GM18867 (cell line): ENCODE measurements at regions not wholly inside any gene's neighbourhood (a gene's known extent, or its start where the extent isn't known, plus 50 kb on each side); places are given as distances from the start of the nearest gene placed in this dataset.

Experiments
- ATAC-seq: cut with Tn5 transposase; IDR thresholded peaks from one replicate; pipeline ENCODE4 v1.9.1; 2021; ENCODE audit warnings: mild to moderate bottlenecking, moderate library complexity; ENCODE audit not compliant: unreplicated experiment

DNA sequence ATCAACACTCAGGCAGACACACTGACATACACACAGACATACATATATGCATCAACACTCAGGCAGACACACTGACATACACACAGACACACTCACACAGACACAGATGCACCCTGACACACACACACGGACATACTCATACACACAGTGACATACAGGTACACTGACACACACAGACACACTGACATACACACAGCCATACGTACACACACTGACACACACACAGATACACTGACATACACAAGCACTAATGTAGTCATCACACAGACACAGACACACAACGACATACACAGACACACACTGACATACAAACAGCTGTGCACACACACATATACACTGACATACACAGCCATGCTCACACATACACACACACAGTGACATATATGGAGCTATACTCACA is 131.0 kb upstream of the CSF3R start:
- ATAC-seq, result no peak

DNA sequence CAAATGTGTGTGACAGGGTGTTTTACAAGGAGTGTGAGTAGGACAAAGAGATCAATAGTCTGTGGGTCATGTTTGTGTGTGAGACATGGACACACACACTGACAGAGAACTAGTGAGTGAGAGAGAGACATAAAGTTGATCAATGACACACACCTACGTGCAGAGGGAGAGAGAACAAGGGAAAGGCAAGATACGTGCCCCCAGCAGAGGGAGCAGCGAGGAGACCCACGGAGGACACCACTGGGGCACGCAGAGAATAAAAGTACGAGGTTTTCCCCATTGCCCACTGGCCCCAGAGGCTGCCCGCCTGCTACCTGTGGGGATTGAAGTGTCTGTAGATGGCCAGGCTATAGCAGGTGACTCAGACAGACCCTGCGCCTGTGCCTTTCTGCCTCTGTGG is 130.2 kb upstream of the CSF3R start:
- no peak for ATAC-seq

DNA sequence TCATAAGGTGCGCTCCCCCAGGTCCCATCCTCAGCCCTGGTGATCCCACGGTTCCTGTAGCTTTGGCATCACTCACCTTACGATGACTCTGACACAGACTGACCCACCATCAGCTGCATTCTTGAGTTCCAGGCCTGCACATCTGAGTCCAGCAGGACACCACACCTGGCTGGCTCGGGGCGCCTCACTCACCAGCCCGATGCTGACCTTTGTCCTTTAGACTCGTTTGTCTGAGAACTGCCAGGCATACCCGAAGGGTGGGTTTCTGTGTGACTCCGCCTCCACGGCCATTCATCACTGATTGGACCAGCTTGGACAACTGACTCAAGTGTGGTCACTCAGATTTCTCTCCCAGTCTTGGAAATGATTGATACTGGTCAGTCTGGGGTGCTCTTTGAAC is 129.4 kb upstream of the CSF3R start:
- no peak for ATAC-seq

DNA sequence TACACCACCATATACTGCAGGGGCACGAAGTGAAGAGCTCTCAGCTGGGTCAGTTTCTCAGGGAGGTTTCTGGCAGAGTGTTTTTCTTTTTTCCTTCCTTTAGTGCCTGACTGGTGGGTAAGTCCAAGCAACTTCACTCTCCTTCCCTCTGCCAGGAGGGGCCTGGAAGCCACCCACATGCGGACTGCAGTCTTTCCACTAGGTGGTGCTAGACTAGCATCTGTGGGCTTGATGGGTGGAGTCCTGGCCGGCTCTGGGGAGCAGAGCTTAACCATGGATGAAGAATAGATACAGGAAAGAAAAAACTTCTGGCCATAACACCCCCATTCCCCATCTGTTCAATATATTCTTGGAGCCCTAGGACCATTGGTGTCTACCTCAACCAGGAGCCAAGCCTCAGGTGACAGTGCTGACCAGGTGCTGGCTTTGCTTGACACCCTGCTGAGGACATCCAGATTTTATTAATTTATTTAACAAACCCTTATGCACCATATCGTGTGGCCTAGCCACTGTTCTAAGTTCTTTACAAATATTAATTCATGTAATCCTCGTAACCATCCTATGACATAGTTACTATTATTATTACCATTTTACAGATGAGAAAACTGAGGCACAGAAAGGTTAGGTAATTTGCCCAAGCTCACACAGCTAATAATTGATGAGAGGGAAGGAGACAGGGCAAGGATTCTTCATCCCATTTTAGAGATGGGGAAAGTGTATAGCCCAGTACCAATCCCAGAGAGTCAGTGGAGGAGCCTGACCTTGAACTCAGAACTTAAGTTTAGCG is 126.7 kb upstream of the CSF3R start:
- no peak for ATAC-seq

DNA sequence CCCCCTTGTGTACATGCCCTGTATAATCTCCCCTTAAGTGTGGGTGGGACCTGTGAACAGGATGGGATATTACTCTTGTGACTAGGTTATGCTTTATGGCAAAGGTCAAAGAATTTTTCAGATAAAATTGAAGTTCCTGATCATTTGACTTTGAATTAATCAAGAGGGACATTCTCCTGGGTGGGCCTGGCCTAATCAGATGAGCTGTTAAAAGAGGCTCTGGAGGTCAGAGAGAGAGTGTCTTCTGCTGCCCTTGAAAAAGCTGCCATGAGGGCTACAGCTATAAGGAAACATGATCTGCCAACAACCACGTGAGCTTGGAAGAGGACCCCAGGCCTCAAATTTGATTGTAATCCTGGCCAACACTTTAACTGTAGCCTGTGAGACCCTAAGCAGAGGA is 125.6 kb upstream of the CSF3R start:
- no peak for ATAC-seq

DNA sequence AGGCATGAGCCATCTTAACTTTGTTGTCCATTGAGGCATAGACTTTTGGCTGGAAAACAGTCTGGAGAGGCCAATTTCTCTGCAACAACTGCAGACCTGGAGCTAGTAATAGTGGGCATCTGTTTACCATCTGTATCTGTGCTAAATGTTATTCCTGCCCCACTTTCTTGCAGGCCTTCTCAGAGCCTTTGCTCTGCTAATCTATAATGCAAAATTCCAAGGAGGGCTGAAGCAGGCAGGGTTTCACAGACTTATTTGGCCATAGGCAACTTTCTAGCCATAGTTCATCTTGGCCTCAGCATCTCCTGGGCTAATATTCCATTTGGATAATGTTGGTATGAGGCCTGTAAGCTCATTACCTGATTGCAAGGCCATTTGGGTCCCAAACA is 124.5 kb upstream of the CSF3R start:
- no peak for ATAC-seq

DNA sequence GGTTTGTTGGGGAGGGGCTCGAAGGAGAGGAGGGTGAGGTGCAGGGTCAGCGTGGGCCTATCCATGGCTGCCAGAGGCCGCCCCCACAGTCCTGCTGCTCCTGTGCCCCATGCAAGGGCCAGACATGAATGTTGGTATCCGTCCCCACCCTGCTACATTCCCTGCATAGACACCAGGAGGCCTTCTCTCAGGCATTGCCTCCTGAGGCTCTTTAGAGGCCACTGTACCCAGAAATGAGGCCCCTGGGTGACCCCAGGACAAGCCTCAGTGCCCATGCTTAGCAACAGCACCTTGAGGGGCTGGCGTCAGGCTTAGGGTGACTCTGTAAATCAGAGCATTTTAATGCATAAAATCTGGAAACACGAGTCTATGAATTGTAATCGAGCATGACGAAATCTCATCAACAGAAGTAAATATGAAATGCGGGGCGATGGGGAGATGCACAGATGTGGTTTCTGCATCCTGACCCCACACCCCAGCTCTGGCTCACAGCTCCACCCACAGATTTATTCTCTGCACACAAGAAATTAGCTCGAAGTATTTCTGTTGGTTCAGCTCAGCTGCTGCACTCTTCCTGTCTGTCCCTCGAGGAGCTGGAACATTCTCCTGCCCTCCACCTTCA is 124.0 kb upstream of the CSF3R start:
- ATAC-seq, result no peak

DNA sequence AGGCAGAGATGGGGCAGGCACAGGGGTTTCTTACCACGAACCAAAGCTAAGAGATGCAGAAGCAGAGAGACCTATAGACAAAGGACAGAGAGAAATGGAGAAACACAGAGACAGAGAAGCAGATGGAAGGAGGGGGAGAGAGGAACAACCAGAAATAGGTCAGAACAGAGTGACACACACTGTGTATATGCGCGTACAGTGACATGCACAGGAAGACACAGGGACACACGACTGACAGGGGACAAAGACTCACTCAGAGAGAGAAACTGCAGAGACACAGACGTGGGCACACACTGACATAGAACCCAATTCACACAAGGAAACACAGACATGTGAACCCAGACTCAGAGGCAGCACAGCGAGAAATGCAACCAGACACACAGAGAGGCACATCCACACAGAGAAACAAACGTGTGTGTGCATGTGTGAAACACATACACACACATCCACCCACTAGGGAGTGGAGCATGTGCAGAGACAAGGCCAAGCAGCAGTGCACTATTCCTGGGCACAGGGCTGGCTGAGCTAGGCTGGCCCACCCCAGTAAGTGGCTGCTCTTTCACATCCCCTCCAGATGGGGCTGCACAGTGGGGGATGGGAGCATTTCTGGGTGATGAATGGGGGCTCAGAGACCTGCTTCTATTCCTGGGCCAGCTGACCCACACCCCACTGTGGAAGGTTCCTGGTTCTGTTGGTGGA is 123.4 kb upstream of the CSF3R start:
- no peak for ATAC-seq

DNA sequence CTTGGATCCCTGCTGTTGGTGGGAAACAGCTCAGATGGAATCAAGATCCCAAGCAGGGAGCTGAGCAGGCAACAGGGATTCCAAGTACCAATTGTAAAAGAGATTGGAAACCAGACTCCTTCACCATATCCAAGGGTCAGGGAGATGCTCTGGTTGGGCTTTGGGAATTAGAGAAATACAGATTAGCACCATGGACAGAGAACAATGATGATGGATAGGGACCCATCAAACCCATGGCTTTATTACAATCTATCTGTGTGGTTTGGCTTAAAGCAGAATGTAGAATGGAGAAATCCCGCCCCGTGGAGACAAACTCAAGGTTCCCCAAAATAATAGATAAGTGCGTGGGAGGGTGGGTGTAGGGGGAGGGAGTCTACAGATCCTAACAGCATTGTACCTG is 120.7 kb upstream of the CSF3R start:
- no peak for ATAC-seq

DNA sequence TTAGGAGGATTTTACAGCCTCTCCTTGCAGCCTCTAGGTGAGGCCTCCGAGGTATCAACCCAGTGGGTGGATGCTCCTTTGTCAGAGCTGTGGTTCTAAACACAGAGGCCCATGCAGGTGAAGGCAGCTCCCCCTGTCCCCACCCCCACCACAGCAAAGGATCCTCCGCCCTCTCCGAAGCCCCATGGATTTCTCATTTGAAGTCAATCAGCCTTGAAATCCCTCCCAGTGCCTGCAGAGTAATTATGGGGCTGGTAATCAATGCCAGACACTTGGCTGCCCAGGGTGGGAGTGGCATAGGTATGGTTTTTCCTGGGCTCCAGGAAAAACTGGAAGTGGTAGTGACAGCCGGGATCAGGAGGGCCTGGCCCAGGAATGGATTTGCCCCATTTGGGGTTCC is 119.5 kb upstream of the CSF3R start:
- no peak for ATAC-seq

DNA sequence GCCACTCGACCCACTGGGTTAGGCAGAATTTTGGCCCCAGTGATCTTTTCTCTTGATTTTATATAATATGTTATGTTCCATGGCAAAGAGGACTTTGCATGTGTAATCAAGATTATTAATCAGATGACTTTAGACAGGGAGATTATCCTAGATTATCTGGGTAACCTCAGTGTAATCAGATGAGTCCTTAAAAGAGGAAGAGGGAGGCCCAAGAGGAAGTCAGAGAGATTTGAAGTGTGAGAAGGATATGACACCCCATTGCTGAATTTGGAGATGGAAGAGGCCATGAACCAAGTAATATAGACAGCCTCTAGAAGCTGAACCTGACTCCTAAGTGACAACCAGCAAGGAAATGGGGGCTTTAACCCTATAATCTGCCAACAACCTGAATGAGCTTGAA is 117.1 kb upstream of the CSF3R start:
- no peak for ATAC-seq

DNA sequence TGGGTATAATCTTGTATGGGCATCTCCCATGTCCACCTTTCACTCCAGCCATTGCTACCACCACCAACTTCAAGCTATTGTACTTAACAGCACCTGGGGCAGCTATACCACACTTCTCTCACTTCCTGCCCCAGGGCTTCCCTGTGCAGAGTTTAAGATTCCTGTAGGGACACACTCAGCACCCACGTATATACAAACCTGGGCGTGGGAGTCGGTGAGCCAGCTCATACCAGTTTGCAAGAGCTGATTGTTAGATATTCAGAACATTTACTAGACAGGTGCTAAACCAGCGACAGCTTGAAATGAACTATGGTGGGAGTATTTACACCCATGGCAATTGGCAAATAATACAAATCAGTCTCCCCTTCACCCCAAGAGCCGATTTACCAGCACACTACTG is 114.8 kb upstream of the CSF3R start:
- ATAC-seq, result no peak

DNA sequence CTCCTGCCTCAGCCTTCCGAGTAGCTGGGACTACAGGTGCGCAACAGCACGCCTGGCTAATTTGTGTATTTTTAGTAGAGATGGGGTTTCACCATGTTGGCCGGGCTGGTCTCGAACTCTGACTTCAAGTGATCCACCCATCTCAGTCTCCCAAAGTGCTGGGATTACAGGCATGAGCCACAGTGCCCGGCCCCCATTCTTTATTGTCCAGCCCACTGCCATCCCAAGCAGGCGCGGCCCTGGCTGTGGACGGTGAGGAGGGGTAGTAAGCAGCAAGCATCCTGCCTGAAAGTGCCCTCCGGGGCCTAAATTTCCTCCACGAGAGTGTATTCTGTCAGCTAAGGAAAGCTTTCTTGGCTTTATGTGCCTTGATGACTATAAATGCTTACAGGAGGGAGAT is 113.2 kb upstream of the CSF3R start:
- ATAC-seq, result no peak

DNA sequence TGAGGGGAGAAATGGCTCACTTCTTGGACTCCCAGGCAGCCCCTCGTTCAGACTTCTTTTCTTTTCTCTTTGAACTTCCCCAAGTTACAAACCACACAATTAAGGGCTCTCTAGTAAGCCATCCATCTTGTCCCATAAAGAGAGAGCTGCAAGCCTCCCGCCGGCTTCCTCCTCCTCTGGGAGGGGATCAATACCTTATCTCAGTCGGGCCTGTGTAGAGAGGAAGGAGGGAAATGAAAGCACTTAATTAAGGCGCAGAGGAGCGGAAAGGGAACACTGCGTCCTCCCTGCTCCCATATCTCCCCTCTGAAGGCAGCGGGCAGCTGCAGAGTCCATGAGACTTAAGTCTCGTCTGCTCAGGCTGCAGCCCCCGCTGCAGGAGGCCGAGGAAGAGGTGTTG is 112.6 kb upstream of the CSF3R start:
- ATAC-seq, result no peak

DNA sequence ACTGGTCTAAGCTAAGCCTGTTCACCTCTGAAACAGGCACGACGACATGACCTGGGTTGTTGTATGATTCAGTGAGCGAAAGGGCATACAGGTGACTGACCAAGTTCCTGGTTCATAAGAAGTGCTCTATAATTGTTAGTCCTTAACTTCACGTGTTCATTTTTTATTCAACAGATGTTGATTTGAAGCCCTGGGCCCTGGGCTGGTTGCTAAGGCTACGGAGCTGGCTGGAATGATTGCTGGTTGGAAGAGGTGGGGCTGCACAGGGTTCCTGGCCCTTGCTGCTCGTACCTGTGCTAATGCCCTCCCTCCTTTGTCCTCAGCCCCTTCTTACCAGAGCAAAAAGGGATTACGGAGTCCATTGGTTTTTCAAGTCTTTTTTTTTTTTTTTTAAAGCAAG is 111.3 kb upstream of the CSF3R start:
- no peak for ATAC-seq

DNA sequence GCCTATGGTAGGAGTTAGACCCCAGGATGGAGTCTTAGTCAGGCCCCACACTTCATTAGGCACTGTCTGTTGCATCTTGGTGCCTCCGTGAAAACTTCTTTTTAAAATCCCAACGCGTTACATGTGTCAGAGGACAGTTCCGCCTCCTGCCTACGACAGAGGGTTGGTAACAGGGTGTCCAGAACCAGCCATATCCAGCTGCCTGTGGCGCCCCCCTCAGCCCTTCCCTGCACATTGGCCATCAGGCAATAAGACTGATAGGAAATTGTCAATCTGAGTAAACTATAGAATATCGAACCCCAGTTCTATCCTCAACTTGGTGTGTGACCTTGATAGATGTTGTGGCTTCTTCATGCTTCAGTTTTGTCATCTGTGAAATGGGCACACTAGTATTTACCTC is 108.6 kb upstream of the CSF3R start:
- no peak for ATAC-seq

DNA sequence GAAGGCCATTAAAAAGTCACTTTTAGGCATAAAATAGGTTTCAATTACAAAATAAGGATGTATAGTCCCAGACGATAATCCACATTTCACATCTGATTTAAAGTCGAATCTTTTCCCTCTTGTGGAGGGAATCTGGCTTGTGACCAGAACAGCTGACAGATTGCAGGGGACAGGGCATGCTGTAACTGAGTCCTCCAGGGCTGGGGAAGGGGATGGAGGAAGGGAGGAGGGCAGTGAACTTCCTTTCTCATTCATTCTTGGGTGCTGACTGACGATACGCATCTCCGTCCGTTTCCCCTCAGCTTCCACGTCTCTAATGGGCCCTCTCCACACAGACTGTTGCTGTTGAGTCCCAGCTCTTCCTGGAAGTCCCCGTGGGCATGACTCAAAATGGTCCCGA is 108.1 kb upstream of the CSF3R start:
- no peak for ATAC-seq

DNA sequence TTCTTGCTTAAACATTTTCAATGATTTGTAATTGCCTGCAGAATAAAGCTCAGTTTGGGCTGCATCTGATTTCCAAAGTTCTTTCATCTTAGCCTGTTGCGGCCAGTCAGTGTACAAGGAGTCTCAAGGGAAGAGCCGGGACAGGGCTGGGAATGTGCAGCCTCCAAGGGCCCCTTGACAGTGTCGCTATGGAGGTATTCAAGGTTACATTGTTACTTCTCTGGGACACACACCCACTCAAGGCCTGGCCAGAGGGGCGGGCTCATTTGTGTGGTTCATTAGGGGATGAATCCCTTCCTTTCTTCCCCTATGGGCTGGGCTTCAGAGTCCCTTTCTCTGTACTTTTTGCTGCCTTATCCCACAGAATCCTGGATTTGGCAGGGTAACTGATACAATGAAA is 107.6 kb upstream of the CSF3R start:
- ATAC-seq, result no peak

DNA sequence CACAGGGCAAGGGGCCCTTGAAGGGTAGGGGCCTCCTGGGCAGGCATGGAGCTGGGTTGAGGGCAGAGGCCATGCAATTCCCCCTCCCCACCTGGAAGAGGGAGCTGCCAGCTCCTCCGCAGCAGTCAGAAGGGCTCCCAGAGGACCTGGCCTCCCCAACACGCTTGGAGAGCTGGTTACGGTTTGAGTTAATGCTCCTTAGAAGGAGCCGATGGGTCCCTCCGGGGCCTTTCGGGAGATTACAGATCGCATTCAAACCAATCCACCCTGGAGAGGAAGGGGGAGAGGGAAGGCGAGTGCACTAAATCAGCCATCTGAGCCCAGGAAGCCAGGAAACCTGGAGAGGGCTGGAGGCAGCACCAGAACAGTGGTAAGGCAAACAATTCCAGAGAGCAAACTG is 106.3 kb upstream of the CSF3R start:
- no peak for ATAC-seq

DNA sequence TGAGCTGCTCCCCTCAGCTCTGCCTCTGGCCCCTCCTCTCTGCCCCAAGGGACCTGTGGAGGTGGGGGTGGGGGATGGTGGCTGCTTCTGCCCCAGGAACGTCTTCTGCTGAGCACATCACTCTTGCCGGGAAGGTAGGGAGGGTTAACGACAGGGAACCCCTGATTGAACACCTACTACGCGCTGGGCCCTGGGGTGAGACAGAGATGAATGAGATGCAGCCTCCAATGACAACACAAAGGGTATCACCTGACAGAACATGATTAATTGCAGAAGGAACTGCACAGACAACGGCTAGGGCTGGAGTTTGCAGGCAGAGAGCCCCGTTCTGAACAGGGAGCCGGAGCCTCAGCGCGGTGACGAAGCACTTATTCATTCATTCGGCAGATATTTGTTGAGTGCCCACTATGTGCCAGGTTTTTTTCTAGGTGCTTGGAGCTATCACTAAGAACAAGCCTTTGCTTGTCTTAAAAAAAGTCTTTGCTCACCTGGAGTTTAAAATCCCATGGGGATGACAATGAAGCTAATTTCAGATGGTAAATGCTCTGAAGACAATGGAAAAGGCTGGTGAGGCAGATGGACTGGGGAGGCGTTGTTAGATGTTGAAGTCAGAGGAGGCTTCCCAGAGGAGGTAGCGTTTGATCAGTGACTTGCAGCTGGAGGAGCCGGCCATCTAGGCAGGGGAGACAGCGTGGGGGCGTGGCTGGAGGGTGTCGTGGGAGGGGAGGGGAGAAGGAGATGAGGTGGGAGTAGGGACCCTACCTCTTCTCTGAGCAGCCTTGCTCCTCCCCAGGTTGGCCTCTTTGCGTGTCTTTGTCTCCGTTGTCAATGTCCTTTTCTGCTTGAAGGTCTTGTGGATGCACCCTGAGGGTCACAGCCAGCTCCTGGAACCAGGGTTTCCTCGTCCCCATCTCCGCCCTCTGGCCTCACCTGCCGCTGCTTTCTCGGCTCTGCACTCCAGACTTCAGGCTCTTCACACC is 103.1 kb upstream of the CSF3R start:
- no peak for ATAC-seq

DNA sequence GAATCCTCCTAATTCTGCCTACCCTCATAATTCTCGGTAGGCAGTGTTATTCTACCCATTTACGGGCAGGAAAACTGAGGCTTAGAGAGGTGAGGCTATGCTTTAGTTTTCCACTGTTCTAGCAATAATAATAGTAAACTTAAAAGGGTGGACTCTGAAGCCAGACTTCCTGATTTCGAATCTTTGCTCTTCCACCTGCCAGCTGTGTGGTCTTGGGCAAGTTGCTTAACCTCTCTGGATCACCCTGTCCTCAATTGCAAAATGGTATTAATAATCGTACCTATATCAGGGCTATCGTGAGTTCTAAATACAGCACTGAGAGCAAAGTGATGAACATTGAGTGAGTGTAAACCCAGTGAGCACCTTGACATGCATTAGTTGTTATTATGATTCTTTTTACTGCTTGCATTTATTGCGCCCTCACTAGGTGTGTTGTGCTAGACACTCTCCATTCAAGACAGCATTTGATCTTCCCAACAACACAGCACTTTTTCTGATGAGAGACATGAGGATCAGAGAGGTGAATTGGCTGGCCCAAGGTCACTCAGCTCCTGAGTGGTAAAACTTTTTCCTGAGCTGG is 102.3 kb upstream of the CSF3R start:
- ATAC-seq, result no peak
